Osteoblast (primary cell): ENCODE measurements at regions not wholly inside any gene's neighbourhood (a gene's known extent, or its start where the extent isn't known, plus 50 kb on each side); places are given as distances from the start of the nearest gene placed in this dataset.

ENCODE experiments used
- DNase-seq: peaks from one replicate; pipeline ENCODE4 v3.0.0; 2011; ENCODE audit warnings: low spot score, mixed read lengths; ENCODE audit not compliant: insufficient read length; ENCODE audit errors: missing footprints
- H2AFZ ChIP-seq: 2 replicates; pipeline ENCODE4 v1.6.0; 2011; ENCODE audit warnings: mild to moderate bottlenecking, low read length
- H3K27ac ChIP-seq: 2 replicates; pipeline ENCODE4 v1.5.1; 2011; ENCODE audit warnings: mild to moderate bottlenecking, low read depth, low read length, moderate library complexity
- H3K27me3 ChIP-seq: 2 replicates; pipeline ENCODE4 v1.6.0; 2012; ENCODE audit warnings: mild to moderate bottlenecking, control low read depth, inconsistent platforms, low read length, moderate library complexity; ENCODE audit not compliant: insufficient read depth
- H3K36me3 ChIP-seq: 2 replicates; pipeline ENCODE4 v1.5.1; 2011; ENCODE audit warnings: mild to moderate bottlenecking, low read length, control low read depth, moderate library complexity; ENCODE audit not compliant: insufficient read depth
- H3K4me1 ChIP-seq: 2 replicates; pipeline ENCODE4 v1.5.1; 2011; ENCODE audit warnings: mild to moderate bottlenecking, low read length, control low read depth, moderate library complexity; ENCODE audit not compliant: insufficient read depth
- H3K4me2 ChIP-seq: 2 replicates; pipeline ENCODE4 v1.6.0; 2011; ENCODE audit warnings: mild to moderate bottlenecking, low read length; ENCODE audit not compliant: insufficient read depth
- H3K4me3 ChIP-seq: fragments of 200-600 bp; sonication (generic); 3 replicates; pipeline ENCODE4 v1.5.1; 2012; ENCODE audit warnings: mild to moderate bottlenecking, low read length, inconsistent platforms; ENCODE audit not compliant: insufficient read depth
- H3K79me2 ChIP-seq: 2 replicates; pipeline ENCODE4 v1.6.0; 2012; ENCODE audit warnings: mild to moderate bottlenecking, low read length, control low read depth, inconsistent platforms; ENCODE audit not compliant: insufficient read depth
- H3K9me3 ChIP-seq: 2 replicates; pipeline ENCODE4 v1.5.1; 2011; ENCODE audit warnings: low read depth, low read length, control low read depth
- H4K20me1 ChIP-seq: 2 replicates; pipeline ENCODE4 v1.6.0; 2012; ENCODE audit warnings: mild to moderate bottlenecking, low read length, control low read depth; ENCODE audit not compliant: insufficient read depth
- CTCF ChIP-seq: IDR thresholded peaks from 2 replicates; pipeline ENCODE4 v1.5.1; 2011; ENCODE audit warnings: mild to moderate bottlenecking, low read depth, low read length, moderate library complexity; ENCODE audit errors: extremely low read depth

- no peaks in the 10 kb centered on the region for H3K27me3 ChIP-seq
- H3K9me3 ChIP-seq = no peaks in the 10 kb centered on the region
- no peaks in the 10 kb centered on the region for H3K4me1 ChIP-seq
- no peak overlapping the region for H2AFZ ChIP-seq
- no peaks in the 10 kb centered on the region for H3K79me2 ChIP-seq
- H3K27ac ChIP-seq = no peak overlapping the region
- no peak overlapping the region for H3K4me2 ChIP-seq
- H3K4me3 ChIP-seq = no peak overlapping the region
- TF ChIP-seq CTCF = no peak
- H3K36me3 ChIP-seq = no peaks in the 10 kb centered on the region
- no peaks in the 10 kb centered on the region for H4K20me1 ChIP-seq
- no peak for DNase-seq
Observed at GRCh38 chr21:15192243-15192642, 127.4 kb upstream of the NRIP1 start.

- Histone ChIP-seq H3K27me3 (no peaks in the 10 kb centered on the region), H3K4me3 (no peak overlapping the region), H3K4me2 (no peak overlapping the region), H4K20me1 (no peaks in the 10 kb centered on the region), H3K9me3 (no peaks in the 10 kb centered on the region), H3K27ac (no peak overlapping the region), H2AFZ (no peak overlapping the region), H3K79me2 (no peaks in the 10 kb centered on the region), H3K36me3 (no peaks in the 10 kb centered on the region), H3K4me1 (no peaks in the 10 kb centered on the region)
- no peak for TF ChIP-seq CTCF
- no peak for DNase-seq
Observed at GRCh38 chr21:15193937-15194336, 129.1 kb upstream of the NRIP1 start.

- Histone ChIP-seq H3K9me3 (no peaks in the 10 kb centered on the region), H3K4me3 (no peak overlapping the region), H3K79me2 (no peaks in the 10 kb centered on the region), H3K4me2 (no peak overlapping the region), H3K27me3 (no peaks in the 10 kb centered on the region), H2AFZ (no peak overlapping the region), H3K36me3 (no peaks in the 10 kb centered on the region), H3K27ac (no peak overlapping the region), H3K4me1 (no peaks in the 10 kb centered on the region), H4K20me1 (no peaks in the 10 kb centered on the region)
- TF ChIP-seq CTCF = no peak
- no peak for DNase-seq
Observed at GRCh38 chr21:15195104-15195503, 130.3 kb upstream of the NRIP1 start.

GRCh38 chr21:15195768-15196167, 131.0 kb upstream of the NRIP1 start:
- H3K36me3 ChIP-seq = no peaks in the 10 kb centered on the region

More at GRCh38 chr21:15195768-15196167, 131.0 kb upstream of the NRIP1 start:
- H3K79me2 ChIP-seq = no peaks in the 10 kb centered on the region
- no peaks in the 10 kb centered on the region for H3K4me1 ChIP-seq
- H3K4me3 ChIP-seq = no peak overlapping the region
- H2AFZ ChIP-seq = no peak overlapping the region
- H3K27ac ChIP-seq = no peak overlapping the region
- no peaks in the 10 kb centered on the region for H4K20me1 ChIP-seq
- DNase-seq = no peak
- H3K4me2 ChIP-seq = no peak overlapping the region
- H3K9me3 ChIP-seq = no peaks in the 10 kb centered on the region
- TF ChIP-seq CTCF = no peak
- H3K27me3 ChIP-seq = no peaks in the 10 kb centered on the region
